CD14-positive monocyte (primary cell): ENCODE measurements at regions not wholly inside any gene's neighbourhood (a gene's known extent, or its start where the extent isn't known, plus 50 kb on each side); places are given as distances from the start of the nearest gene placed in this dataset.

Experiments
- DNase-seq, 3 donors: peaks; one replicate each; pipeline ENCODE4 v3.0.0-alpha.2; 2011 to 2022
- H2AFZ ChIP-seq: 2 replicates; pipeline ENCODE4 v1.6.0; 2012; ENCODE audit warnings: mild to moderate bottlenecking, low read depth, low read length, inconsistent platforms; ENCODE audit not compliant: insufficient read depth, poor library complexity, severe bottlenecking
- H3K27ac ChIP-seq, 2 donors: 1 replicate in 1 of 2; 2 replicates in 1 of 2; pipeline ENCODE4 v1.5.1; 2012 to 2013; ENCODE audit warnings: low read length in 2 of 2, control low read depth in 1 of 2, inconsistent platforms in 1 of 2, low read depth in 1 of 2, mild to moderate bottlenecking in 1 of 2
- H3K27me3 ChIP-seq, 2 donors: one replicate each; pipeline versions ENCODE4 v1.6.0 to v1.6.1; 2011 to 2013; ENCODE audit warnings: low read length in 2 of 2; ENCODE audit not compliant: control insufficient read depth in 2 of 2, insufficient read depth in 2 of 2
- H3K36me3 ChIP-seq, 2 donors: replicated peaks in 1 of 2; 1 replicate in 1 of 2; 2 replicates in 1 of 2; pipeline versions ENCODE4 v1.5.1 to v1.6.1; 2012 to 2013; ENCODE audit warnings: low read length in 2 of 2, control low read depth in 1 of 2, inconsistent platforms in 1 of 2, mild to moderate bottlenecking in 1 of 2; ENCODE audit not compliant: insufficient read depth in 2 of 2, control insufficient read depth in 1 of 2
- H3K4me1 ChIP-seq, 2 donors: 1 replicate in 1 of 2; 2 replicates in 1 of 2; pipeline versions ENCODE4 v1.5.1 to v1.6.1; 2012 to 2013; ENCODE audit warnings: low read length in 2 of 2, control low read depth in 1 of 2, inconsistent platforms in 1 of 2, mild to moderate bottlenecking in 1 of 2, moderate library complexity in 1 of 2; ENCODE audit not compliant: insufficient read depth in 2 of 2, control insufficient read depth in 1 of 2
- H3K4me2 ChIP-seq: replicated peaks from 2 replicates; pipeline ENCODE3; 2012; ENCODE audit warnings: low read length, moderate library complexity, mild to moderate bottlenecking; ENCODE audit not compliant: poor library complexity, severe bottlenecking; ENCODE audit errors: extremely low read depth
- H3K4me3 ChIP-seq, 3 experiments: fragments of 200-600 bp in 1 of 3; sonication (generic) in 1 of 3; replicated peaks in 1 of 3; 1 replicate in 2 of 3; 2 replicates in 1 of 3; pipeline ENCODE4 v1.5.1; 2011 to 2013; ENCODE audit warnings: low read length in 3 of 3, mild to moderate bottlenecking in 3 of 3, control low read depth in 2 of 3, low read depth in 2 of 3, inconsistent platforms in 1 of 3, moderate library complexity in 1 of 3
- H3K79me2 ChIP-seq: 2 replicates; pipeline ENCODE4 v1.6.0; 2012; ENCODE audit warnings: mild to moderate bottlenecking, control low read depth, inconsistent platforms, low read length, moderate library complexity; ENCODE audit not compliant: insufficient read depth
- H3K9ac ChIP-seq: 2 replicates; pipeline ENCODE4 v1.6.0; 2017; ENCODE audit warnings: low read length, mild to moderate bottlenecking; ENCODE audit not compliant: insufficient read depth, poor library complexity, severe bottlenecking
- H3K9me3 ChIP-seq, 2 donors: replicated peaks in 1 of 2; 1 replicate in 1 of 2; 2 replicates in 1 of 2; pipeline versions ENCODE4 v1.5.1 to v1.6.1; 2012 to 2013; ENCODE audit warnings: low read length in 2 of 2, control low read depth in 1 of 2; ENCODE audit not compliant: control insufficient read depth in 1 of 2, insufficient read depth in 1 of 2
- H4K20me1 ChIP-seq: 2 replicates; pipeline ENCODE4 v1.6.0; 2012; ENCODE audit warnings: mild to moderate bottlenecking, low read length, control low read depth, moderate library complexity; ENCODE audit not compliant: insufficient read depth
- H3K27ac Mint-ChIP-seq, 7 donors: one replicate each; pipeline ENCODE4 v1.8.0; 2020; ENCODE audit warnings: mild to moderate bottlenecking in 7 of 7, mixed read lengths in 7 of 7, moderate library complexity in 6 of 7, inconsistent platforms in 2 of 7
- H3K27me3 Mint-ChIP-seq, 3 donors: one replicate each; pipeline ENCODE4 v1.8.0; 2021 to 2022; ENCODE audit warnings: low read depth in 3 of 3, mild to moderate bottlenecking in 3 of 3, mixed read lengths in 3 of 3, moderate library complexity in 3 of 3, inconsistent platforms in 1 of 3
- H3K36me3 Mint-ChIP-seq, 2 donors: one replicate each; pipeline ENCODE4 v1.8.0; 2020; ENCODE audit warnings: mixed read lengths in 2 of 2, inconsistent platforms in 1 of 2, mild to moderate bottlenecking in 1 of 2
- H3K4me1 Mint-ChIP-seq: one replicate; pipeline ENCODE4 v1.8.0; 2020; ENCODE audit warnings: mild to moderate bottlenecking, mixed read lengths
- H3K4me3 Mint-ChIP-seq, 2 donors: one replicate each; pipeline ENCODE4 v1.8.0; 2020; ENCODE audit warnings: mild to moderate bottlenecking in 2 of 2, mixed read lengths in 2 of 2, moderate library complexity in 1 of 2
- H3K9me3 Mint-ChIP-seq, 7 donors: one replicate each; pipeline ENCODE4 v1.8.0; 2020 to 2022; ENCODE audit warnings: mixed read lengths in 7 of 7, mild to moderate bottlenecking in 6 of 7, moderate library complexity in 6 of 7, inconsistent platforms in 2 of 7
- CTCF ChIP-seq: fragments of 200-600 bp; IDR thresholded peaks from one replicate; pipeline ENCODE4 v1.8.0; 2022; ENCODE audit warnings: antibody characterized with exemption, mild to moderate bottlenecking
- WGBS: methylation state at CpG from one replicate; pipeline ENCODE4 v1.1.5; 2013; ENCODE audit warnings: missing lambda C conversion rate; ENCODE audit not compliant: insufficient coverage; 5-methylcytosine and 5-hydroxymethylcytosine counted together
- intact Hi-C, 2 donors: fragments of 100-400 bp; cut with micrococcal nuclease; formaldehyde crosslinking; loops; one replicate each; pipeline versions ENCODE4 v1.15.0 to v1.15.1; 2023

GRCh38 chr6:34633256-34633655 is 63.3 kb downstream of the ILRUN start:
- intact Hi-C loops, result no loop called here
- peaks cover 0 to 1% (median 0%) of the 10 kb centered on the region in 3 donors for H3K27me3 Mint-ChIP-seq

GRCh38 chr6:34630040-34630439 is 66.5 kb downstream of the ILRUN start:
- peaks cover 11% of the 10 kb centered on the region for H4K20me1 ChIP-seq
- no peak for TF ChIP-seq CTCF
- peaks cover 5% of the 10 kb centered on the region for H3K79me2 ChIP-seq
- intact Hi-C loops, result no loop called here
- no peak overlapping the region for H3K27ac ChIP-seq
- Mint-ChIP-seq H3K9me3 (peaks cover 0 to 3% (median 0%) of the 10 kb centered on the region in 7 donors), H3K27ac (peak overlapping the region in 1 of 7 donors; percentile 30), H3K36me3 (peaks cover 25 to 34% of the 10 kb centered on the region in 2 donors), H3K27me3 (peaks cover 0 to 1% (median 0%) of the 10 kb centered on the region in 3 donors), H3K4me1 (peaks cover 1% of the 10 kb centered on the region), H3K4me3 (no peak overlapping the region)
- H3K4me2 ChIP-seq, result no peak overlapping the region
- H3K9me3 ChIP-seq, result no peaks in the 10 kb centered on the region
- H3K9ac ChIP-seq, result no peak overlapping the region
- no peak for DNase-seq
- H3K4me1 ChIP-seq, result no peaks in the 10 kb centered on the region
- 100% methylated on average over 1 of the region's 6 CpGs for WGBS
- H2AFZ ChIP-seq, result no peak overlapping the region
- no peaks in the 10 kb centered on the region for H3K27me3 ChIP-seq
- no peak overlapping the region for H3K4me3 ChIP-seq
- peaks cover 11 to 30% of the 10 kb centered on the region in 2 donors for H3K36me3 ChIP-seq

More at GRCh38 chr6:34633256-34633655, 63.3 kb downstream of the ILRUN start:
- Mint-ChIP-seq H3K4me1 (peaks cover 1% of the 10 kb centered on the region), H3K9me3 (peaks cover 0 to 5% (median 0%) of the 10 kb centered on the region in 7 donors), H3K4me3 (no peak overlapping the region), H3K36me3 (peaks cover 29 to 33% of the 10 kb centered on the region in 2 donors), H3K27ac (peak overlapping the region in 2 of 7 donors; percentile 48 to 61)
- no peaks in the 10 kb centered on the region for H3K4me1 ChIP-seq
- no peak for DNase-seq
- peaks cover 9 to 35% of the 10 kb centered on the region in 2 donors for H3K36me3 ChIP-seq
- no peaks in the 10 kb centered on the region for H3K27me3 ChIP-seq
- no peak for TF ChIP-seq CTCF
- no peak overlapping the region for H3K27ac ChIP-seq
- no peak overlapping the region for H3K4me3 ChIP-seq
- WGBS, result 100% methylated on average over 1 of the region's 2 CpGs
- H3K9me3 ChIP-seq, result no peaks in the 10 kb centered on the region
- no peak overlapping the region for H2AFZ ChIP-seq
- no peak overlapping the region for H3K4me2 ChIP-seq
- H3K79me2 ChIP-seq, result peaks cover 8% of the 10 kb centered on the region
- H3K9ac ChIP-seq, result no peak overlapping the region
- peaks cover 3% of the 10 kb centered on the region for H4K20me1 ChIP-seq
